ENCODE measurements at regions not wholly inside any gene's neighbourhood (a gene's known extent, or its start where the extent isn't known, plus 50 kb on each side); places are given as distances from the start of the nearest gene placed in this dataset.

DNA sequence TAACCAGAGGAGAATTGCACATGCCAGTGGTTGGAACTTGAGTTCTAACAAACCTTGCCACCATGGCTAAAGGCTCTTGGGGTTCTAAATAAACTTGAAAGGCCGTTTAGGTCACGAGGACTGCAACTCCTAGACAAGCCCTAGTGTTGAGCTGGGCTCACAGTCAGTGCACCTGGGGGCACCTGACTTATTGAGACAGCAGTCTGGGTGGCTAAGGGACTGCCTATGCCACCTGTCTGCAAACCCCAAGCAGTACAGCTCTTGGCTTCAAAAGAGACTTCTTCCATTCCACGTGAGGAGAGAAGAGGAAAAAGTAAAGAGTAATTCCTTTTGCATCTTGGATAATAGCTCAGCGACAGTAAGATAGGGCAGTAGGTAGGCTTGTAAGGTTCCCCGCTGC lies 765.6 kb upstream of the FOXG1 start:
- DNase-seq, result no peak

DNA sequence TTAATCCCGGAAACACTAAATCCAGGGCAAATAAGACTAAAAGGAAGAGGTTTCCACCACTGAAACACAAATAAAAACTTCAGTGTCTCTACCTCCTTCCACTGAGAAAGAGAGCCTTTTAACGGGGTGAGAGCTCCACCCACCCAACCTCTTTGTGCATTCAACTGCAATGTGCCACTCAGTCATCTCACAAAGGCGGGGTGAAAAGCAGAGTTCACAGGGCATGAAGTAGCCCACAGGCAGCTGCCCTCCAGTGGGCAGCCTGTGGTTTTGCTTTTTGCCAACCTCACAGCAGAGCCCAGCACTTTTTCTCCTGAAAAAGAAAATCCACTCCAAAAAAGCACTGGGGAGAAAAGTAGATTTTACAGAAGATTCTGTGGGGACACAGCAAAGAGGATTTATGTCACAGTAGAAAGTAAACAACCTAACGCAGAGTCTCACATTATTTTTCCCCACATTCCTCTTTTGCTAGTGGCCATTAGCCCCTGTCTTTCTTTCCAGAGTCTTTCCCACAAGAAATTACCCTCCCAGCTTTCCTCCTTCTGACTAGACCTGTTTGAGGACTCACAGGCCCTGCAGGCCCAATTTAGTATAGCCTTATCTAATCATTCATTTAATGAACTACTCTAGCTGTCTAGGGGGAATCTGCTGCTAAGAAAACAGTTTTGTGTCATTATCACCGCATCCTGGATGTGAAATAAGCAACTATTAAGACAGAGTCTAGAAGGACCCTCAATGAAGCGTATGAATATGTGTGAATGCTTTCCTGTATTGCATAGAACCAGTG lies 753.8 kb upstream of the FOXG1 start:
- no peak for DNase-seq

DNA sequence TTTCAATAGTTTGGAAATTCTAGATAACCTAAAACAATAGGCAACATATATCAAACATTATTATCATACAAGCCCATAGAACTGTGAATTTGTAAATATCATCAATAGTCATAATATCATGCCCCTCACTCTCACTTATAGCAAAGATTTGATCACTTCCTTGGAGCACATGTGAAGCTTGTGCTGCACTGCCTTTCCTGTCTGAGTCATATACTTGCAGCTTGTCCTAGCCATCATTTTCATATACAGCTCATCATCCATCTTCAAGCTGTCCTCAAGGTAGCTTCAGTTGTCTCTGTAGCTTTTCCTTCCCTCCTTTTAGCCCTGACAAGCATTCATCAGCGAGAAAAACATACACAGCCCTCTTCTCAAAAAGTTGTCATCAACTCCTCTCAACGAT lies 746.5 kb upstream of the FOXG1 start:
- no peak for DNase-seq

- DNase-seq, result no peak
Measured at GRCh38 chr14:28023853-28024252, 742.7 kb upstream of the FOXG1 start.

DNA sequence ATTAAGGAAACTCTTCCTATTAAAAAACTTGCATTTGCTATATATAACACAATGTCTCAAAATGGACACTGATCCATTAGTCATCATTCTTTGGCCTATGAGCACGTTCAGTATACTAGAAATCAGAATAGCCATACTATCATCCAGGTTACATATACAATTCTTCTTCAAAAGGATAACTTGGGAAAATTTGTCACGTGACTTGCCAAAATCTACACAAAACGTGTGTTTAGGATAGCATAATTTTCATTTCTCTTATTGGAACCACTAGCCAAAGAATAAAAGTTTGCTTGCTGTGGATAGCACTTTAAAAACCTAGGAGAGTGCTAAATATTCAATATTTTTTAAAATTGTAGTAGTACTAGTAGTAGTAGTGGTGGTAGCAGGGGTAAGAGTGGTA lies 714.3 kb upstream of the FOXG1 start:
- DNase-seq, result no peak

DNA sequence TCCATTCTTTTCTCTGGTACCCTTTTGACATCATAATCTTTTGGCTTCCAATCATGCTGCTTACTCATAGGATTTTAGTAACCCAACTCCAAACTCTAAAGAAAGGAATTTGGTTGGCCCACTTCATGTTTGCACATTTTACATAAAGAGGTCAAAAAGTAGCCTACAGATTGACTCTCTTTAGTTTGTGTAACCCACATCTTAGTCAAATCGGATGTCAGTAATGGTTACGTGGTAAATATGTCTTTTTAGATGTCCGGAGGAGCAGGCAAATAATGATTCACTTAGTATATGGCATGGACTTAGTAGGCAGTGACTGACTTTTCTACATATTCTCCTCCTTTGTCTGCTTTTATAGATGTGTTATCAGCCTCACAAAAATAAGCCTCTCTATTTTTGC lies 711.6 kb upstream of the FOXG1 start:
- DNase-seq, result no peak

DNA sequence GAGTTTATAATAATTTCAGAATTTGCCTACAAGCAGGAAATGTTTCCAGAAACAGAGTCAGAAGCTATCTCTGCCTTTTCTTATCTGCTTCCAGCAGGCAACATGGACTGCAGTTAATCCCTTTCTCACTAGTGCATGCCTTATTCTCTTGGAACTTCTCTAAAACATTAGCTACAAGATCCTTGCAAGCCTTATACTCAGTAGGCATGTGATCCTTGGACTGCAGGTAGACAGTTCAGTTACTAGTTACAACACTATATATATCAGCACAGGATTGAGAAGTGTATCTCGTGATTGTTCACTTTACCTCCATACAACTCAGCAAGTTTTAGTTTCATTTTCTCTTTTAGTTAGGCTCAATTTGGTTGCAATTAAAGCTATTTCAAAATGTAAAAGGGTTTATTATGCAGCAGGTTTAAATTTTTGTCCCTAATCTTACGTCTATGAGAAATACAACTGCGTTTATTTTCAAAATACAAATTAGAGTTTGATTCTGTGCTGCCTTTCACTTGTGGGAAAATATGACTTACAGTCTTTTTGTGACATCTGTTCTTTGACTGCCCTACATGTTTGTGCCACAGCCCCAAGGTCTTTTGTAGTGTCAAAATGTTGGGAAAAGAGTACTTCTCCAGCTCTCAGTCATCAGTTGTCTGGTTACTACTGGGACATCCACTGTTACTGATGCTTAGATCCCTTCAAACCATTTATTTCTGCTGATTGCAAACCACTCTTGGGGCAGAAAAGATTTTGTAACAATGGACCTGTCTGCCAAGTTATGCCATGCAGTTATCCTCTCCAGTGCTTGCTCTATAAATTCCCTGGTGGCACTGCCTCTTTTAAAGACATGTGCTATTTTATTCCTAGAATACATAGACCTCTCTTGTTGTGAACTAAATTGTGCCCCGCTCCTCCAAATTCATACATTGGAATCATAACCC lies 709.0 kb upstream of the FOXG1 start:
- no peak for DNase-seq

- no peak for DNase-seq
Measured at GRCh38 chr14:28059254-28059653, 707.3 kb upstream of the FOXG1 start.

DNA sequence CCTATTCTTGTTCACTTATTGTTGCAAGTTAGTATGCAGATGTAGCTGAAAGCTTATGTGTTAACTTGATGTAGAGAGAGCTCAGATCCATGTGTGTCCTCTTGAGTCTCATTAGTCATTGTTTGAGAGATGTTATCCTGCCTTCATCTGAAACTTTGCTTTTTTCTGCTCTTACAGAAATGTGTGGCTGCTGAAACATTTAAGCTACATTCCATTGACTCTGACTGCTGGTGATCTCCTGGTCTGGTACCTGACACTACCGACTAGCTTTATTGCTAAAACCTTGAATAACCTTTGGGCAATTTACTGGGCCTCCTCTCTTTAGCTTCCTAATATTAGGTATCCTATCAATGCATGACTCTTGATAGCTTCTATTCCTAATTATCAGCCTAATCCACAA lies 705.6 kb upstream of the FOXG1 start:
- no peak for DNase-seq

DNA sequence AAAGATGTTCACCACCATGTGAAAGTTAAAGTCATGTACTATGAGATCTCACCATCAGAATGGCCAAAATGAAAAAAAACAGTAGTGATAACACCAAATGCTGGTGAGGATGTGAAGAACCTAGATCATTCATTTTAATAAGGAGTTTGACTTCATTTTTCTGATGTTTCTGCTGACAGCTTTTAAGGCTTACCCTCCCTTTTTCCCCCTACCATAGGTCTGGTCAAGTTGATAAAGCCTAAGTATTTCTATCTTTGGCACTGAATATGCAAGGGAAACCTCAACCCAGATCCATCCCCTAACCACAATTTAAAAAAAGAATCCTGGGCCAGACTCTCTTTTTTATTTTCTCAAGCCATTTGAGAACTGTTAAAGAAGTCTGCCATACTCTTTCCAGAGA lies 689.6 kb upstream of the FOXG1 start:
- DNase-seq, result no peak

DNA sequence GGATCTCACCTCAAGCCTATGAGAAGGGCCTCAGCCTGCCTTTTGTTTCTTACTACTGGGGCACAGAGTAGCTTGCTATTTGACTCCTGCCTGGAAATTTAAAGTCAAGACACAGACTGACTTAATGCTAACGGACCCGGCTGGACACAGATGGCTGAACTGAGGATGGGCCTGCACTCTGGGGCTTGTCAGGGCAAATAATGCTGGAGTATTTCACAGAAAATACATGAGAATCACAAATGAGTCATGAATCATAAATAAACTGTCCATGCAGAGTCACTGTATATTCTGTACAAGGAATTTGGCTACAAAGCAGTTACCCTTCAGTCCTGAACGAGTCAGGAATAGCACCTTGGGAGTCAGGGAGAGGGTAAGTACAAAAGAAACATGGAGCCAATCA lies 683.2 kb upstream of the FOXG1 start:
- no peak for DNase-seq

- no peak for DNase-seq
Measured at GRCh38 chr14:28088125-28088524, 678.5 kb upstream of the FOXG1 start.

DNA sequence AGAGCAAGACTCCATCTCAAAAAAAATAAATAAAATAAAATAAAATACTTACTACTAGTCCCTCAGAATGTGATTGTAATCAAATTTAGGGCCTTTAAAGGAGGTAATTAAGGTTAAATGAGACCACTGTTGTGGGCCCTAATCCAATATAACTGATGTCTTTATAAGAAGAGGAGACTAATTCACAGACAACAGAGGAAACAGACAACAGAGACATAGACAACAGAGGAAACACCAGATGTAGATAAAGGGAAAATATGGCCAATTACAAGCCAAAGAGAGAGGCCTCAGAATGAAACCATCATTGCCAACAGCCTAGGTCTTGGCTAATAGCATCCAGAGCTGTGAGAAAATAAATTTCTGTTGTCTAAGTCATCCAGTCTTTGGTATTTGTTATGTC lies 669.0 kb upstream of the FOXG1 start:
- no peak for DNase-seq

DNA sequence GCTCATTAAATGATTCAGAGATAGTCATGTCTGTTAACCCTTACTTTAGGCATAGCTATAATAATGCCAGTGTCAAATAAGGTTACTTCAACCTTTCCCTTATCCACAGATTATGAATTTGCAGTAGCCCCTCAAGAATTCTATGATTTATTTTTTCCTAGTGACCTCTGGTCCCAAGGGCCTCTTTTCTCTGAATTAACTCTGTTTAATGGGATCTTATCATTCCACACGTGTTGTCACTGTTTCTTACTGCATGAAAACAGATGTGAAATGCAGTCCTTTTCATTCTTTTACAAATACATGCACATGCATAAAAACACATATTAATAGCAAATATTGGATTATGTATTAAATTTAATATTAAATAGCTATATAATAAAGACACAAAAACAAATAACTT lies 667.7 kb upstream of the FOXG1 start:
- no peak for DNase-seq

DNA sequence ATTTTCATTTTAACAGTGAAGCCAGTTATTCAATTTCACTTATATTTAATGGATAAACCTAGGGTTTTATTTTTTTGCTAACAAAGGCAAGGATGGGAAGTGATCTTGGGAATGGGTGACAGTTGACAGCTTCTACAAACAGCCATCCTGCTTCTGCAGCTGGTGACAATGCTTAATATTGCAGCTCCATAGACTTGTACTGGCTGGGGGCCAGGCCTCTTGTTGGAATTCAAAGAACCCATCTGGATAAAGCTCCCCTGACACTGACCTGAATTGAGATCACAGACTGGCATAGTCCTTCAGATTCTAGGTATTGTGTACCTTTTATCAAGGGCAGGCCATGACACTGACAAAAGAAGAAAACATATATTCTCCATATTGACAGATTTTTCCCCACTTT lies 664.6 kb upstream of the FOXG1 start:
- peak; percentile 39 for DNase-seq

DNA sequence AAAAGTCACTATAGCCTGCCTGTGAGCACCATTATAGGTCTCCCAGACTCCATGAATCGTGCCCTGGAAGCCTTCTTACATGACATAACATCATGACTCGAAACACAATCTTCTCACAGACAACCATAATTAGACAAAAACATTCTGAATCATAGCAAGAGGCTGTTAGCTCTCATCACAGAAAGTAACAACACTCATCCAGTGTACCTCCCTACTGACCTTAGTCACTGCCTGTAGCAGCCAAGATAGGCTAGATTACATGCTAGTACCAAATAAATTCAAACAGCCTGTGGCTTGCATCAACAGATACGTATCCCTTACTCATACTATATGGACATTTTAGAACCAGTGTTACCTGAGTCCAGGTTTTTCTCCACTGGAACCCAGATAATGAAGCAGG lies 663.8 kb upstream of the FOXG1 start:
- no peak for DNase-seq

DNA sequence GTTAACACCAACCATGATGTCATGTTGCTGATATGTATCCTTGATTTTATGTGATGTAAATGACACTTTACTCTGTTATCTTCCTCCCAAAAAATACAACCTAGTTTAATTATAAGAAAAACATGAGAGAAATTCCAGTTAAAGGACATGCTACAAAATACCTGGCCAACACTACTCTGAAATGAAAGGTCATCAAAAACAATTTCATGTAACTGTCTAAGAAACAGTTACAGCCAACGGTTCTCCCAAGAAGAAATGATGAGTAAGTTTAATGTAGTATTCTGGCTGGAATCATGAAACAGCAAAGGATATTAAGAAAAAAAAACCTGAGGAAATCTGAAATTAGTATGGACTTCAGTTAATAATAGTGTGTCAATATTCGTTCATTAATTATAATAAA lies 653.3 kb upstream of the FOXG1 start:
- no peak for DNase-seq

DNA sequence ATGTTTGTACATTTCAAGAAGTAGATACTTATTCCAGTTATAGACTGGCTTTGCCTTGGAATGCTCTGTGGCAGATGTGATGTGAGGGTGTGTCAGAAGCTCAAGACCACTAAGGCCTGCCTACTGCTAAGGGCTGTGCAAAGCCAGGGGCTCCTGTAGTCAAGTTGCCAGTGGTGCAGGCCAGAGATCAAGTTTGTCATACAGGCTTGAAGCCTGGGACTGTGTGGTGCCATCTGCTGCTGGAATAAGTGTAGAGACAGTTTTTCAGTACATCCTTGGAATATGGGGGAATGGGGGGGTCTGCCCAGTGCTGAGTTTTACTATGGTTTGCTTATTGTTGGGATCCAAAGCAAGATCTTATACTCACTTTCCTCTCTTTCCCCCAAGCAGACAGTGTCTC lies 649.9 kb upstream of the FOXG1 start:
- DNase-seq, result no peak

DNA sequence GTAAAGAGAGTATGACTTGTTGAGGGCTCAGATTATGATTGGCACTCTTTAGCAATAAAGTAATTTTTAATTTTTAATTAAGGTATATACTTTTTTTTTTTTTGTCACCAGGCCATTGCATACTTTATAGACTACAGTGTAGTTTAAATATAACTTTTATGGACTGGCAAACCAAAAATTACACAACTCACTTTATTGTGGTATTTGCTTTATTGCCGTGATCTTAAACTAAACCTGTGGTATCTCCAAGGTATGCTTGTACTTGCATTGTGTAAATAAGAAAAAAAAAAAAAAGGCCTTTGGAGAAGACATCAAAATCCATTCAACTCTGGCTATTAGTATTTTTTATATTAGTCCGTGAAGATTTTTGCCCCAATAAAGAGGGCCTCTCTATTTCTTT lies 646.7 kb upstream of the FOXG1 start:
- no peak for DNase-seq

- DNase-seq, result no peak
Measured at GRCh38 chr14:28120391-28120790, 646.2 kb upstream of the FOXG1 start.

DNA sequence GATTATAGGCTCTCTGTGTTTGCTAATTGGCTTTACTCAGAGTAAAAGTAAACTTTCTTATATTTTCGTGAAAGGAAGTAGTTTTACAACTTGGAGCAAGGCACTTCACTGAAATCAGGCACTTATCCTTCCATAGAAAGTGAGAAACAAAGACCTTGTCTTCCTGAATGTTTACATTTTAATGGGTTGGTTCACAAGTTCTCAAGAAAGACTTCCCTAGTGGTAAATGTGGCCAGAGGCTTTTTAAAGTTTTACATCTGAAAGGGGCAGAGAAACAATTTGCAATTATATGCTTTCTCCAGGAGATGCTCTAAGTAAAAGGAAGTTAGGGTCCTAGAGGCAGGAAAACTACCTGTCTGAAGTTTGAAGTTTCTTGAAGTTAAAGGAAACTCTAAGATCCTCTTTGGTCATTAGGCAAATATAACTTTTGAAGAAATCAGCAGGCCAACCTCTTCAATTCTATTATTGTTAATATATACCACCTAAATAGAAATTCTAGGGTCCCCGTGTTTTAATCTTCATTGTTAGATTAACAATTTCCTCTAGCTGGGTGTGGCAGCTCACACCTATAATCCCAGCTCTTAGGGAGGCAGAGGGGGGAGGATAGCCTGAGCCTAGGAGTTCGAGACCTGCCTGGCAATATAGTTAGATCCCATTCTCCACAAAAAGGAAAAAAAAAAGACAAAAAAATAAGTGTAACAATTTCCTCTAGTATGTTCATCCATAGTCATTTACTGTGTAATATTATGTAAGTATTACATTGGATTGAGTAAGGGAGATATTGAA lies 644.9 kb upstream of the FOXG1 start:
- no peak for DNase-seq

DNA sequence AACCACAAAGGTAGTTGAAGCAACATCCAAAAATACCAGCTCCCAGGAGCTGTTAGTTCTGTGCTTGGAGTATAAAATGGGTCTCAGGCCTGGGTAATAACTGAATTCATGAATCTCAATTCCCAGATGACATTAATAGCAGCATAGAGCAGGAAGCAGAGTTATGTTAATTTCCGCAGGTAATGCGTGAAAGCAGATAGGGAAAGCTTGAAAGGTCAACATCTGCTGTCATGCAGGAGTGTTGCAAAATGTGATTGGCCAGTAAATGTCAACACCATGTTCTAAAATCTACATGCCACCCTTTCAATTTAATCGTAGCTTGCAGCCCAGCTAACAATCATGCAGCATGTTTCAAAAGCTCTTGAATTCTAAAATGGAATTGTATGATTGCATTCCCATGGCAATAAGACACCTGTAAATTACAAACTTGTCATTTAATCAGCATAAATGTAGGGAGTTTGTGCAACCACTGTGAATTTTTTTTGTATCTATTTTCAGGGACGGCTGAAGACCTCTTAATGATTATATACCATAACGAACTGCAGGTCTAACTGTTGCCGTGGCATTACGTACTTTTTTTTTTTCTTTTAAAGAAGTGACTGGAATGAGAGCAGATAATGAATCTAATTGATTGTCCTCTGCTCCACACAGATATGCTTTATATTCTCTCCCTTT lies 635.8 kb upstream of the FOXG1 start:
- no peak for DNase-seq
